ENCODE measurements at regions not wholly inside any gene's neighbourhood (a gene's known extent, or its start where the extent isn't known, plus 50 kb on each side); places are given as distances from the start of the nearest gene placed in this dataset.

DNA sequence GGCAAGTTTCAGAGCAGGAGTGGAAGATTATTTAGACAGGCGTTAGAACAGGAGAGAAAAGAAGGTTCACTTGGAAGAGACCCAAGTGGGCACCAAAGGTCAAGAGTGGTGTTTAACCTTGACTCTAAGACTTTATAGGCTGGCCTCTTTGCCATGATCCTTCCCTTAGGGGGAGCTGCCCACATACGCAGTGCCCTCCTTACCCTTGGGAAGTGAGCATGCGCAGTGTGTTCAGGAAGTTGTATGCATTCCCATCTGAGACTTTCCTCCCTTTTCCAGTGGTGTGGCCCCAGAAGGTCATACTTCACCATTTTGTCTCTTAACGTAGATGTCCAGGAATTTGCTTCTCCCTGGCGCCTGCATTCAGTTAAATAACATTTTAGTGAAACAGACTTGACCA, 95.8 kb downstream of the CXCL12 start:
- TF ChIP-seq CTCF (IDR thresholded peaks at IDR 0.05): no peak
- no peaks in the 10 kb centered on the region for H3K9me3 ChIP-seq
- H3K4me3 ChIP-seq (ENCODE audit: low read depth in 1 of 2, low read length in 1 of 2): no peak overlapping the region
- H3K36me3 ChIP-seq: no peaks in the 10 kb centered on the region
- no peak overlapping the region for H3K27ac ChIP-seq
- no peaks in the 10 kb centered on the region for H3K4me1 ChIP-seq (ENCODE audit: control insufficient read depth in 1 of 2, insufficient read depth in 1 of 2, low read depth in 1 of 2, low read length in 1 of 2)
- H3K27me3 ChIP-seq: peaks cover 72% of the 10 kb centered on the region

DNA sequence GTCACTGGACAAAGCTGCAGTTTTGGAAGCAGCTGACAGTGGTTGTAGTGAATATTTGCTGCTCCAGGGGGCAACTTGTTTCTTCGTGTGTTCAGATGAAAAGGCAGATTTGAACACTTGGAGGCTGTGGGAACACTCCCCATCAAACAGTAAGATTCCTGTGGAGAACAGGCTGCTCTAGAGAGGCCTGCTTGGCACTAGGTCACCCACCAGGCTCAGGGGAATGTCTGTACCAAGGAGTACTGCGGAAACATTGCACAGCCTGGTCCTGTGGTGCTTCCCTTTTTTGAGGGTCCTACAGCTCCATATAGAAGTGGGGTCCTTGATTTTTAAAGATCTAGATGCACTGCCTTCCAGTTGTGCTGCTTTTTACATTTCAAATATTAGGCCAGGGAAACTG, 97.5 kb downstream of the CXCL12 start:
- Histone ChIP-seq H3K27me3 (peaks cover 55% of the 10 kb centered on the region), H3K4me1 (ENCODE audit: control insufficient read depth in 1 of 2, insufficient read depth in 1 of 2, low read depth in 1 of 2, low read length in 1 of 2) (no peaks in the 10 kb centered on the region), H3K36me3 (no peaks in the 10 kb centered on the region), H3K9me3 (no peaks in the 10 kb centered on the region), H3K4me3 (ENCODE audit: low read depth in 1 of 2, low read length in 1 of 2) (no peak overlapping the region), H3K27ac (no peak overlapping the region)
- TF ChIP-seq CTCF (IDR thresholded peaks at IDR 0.05): no peak

- no peak overlapping the region for H3K27ac ChIP-seq
- H3K36me3 ChIP-seq: no peaks in the 10 kb centered on the region
- H3K4me3 ChIP-seq (ENCODE audit: low read depth in 1 of 2, low read length in 1 of 2): no peak overlapping the region
- H3K4me1 ChIP-seq (ENCODE audit: control insufficient read depth in 1 of 2, insufficient read depth in 1 of 2, low read depth in 1 of 2, low read length in 1 of 2): no peaks in the 10 kb centered on the region
- H3K27me3 ChIP-seq: peaks cover 26% of the 10 kb centered on the region
- no peaks in the 10 kb centered on the region for H3K9me3 ChIP-seq
- no peak for TF ChIP-seq CTCF (IDR thresholded peaks at IDR 0.05)
Measured at GRCh38 chr10:44284198-44285084, 100.5 kb downstream of the CXCL12 start.

- no peaks in the 10 kb centered on the region for H3K36me3 ChIP-seq
- TF ChIP-seq CTCF (IDR thresholded peaks at IDR 0.05): no peak
Measured at GRCh38 chr10:44282626-44283300, 102.1 kb downstream of the CXCL12 start.

DNA sequence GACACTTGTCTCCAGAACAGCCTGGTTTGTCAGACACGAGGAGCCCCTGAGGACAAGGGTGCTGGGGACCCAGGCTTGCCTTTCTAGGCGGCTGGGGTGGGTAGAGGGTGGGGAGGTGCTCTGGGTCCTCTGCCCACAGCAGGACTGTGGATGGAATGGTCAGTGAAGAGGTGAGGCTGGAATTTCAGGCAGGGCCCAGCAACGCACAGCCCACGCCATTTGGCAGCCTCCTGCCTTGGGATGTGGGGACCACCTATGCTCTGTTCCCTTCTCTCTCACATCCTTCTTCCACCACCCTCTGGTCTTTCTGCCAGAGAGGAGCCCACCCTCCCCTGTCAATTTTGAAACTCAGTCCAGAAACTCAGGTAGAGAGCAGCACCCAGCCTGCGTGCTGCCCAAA, 103.2 kb downstream of the CXCL12 start:
- H3K27me3 ChIP-seq: peaks cover 3% of the 10 kb centered on the region
- H3K36me3 ChIP-seq: no peaks in the 10 kb centered on the region
- H3K4me1 ChIP-seq (ENCODE audit: control insufficient read depth in 1 of 2, insufficient read depth in 1 of 2, low read depth in 1 of 2, low read length in 1 of 2): no peaks in the 10 kb centered on the region
- TF ChIP-seq CTCF (IDR thresholded peaks at IDR 0.05): no peak
- H3K4me3 ChIP-seq (ENCODE audit: low read depth in 1 of 2, low read length in 1 of 2): no peak overlapping the region
- H3K27ac ChIP-seq: no peak overlapping the region
- H3K9me3 ChIP-seq: no peaks in the 10 kb centered on the region

More at GRCh38 chr10:44282626-44283300, 102.1 kb downstream of the CXCL12 start:
- Histone ChIP-seq H3K9me3 (no peaks in the 10 kb centered on the region), H3K4me1 (ENCODE audit: control insufficient read depth in 1 of 2, insufficient read depth in 1 of 2, low read depth in 1 of 2, low read length in 1 of 2) (no peaks in the 10 kb centered on the region), H3K27ac (no peak overlapping the region), H3K4me3 (ENCODE audit: low read depth in 1 of 2, low read length in 1 of 2) (no peak overlapping the region), H3K27me3 (peaks cover 10% of the 10 kb centered on the region)
